ENCODE measurements at regions not wholly inside any gene's neighbourhood (a gene's known extent, or its start where the extent isn't known, plus 50 kb on each side); places are given as distances from the start of the nearest gene placed in this dataset.

DNA sequence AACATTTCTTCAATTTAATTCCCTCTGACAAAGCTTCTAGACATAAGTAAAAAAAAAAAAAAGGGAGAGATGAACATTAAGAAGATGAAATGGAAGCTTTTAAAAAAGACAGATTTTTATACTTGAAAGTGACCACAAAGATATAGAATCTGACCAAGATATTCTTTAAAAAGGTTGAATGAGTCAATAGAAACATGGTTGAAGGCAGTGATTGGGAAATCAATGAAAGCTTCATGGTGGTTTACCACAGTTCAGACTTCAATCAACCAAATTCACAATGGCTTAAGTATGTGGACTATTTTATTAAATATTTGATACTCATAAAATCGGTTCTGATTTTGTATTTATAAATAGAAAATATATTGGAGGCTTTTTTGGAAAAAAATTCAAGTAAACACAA lies 248.4 kb upstream of the HSF2 start:
- TF ChIP-seq POLR2A (IDR thresholded peaks at IDR 0.05; ENCODE audit: low read depth, low read length), result no peak
- TF ChIP-seq POLR2AphosphoS5 (IDR thresholded peaks at IDR 0.05; ENCODE audit: low read depth, low read length), result no peak
